Neural cell (in vitro differentiated cells): ENCODE measurements at regions not wholly inside any gene's neighbourhood (a gene's known extent, or its start where the extent isn't known, plus 50 kb on each side); places are given as distances from the start of the nearest gene placed in this dataset.

Experiments
- H2AFZ ChIP-seq: fragments of 200-600, 300-800 bp; sonication (generic), shearing (Covaris generic); 2 replicates; pipeline ENCODE4 v1.6.0; 2014; ENCODE audit warnings: low read depth, mild to moderate bottlenecking, antibody characterized with exemption, low read length, moderate library complexity
- H3F3A ChIP-seq: fragments of 200-600 bp; shearing (Covaris generic); 2 replicates; pipeline ENCODE4 v1.6.1; 2016; ENCODE audit warnings: mild to moderate bottlenecking, moderate library complexity, mixed read lengths, antibody characterized with exemption, low read length; ENCODE audit not compliant: insufficient read depth, poor library complexity, severe bottlenecking
- H3K27ac ChIP-seq: fragments of 200-600, 300-800 bp; sonication (generic), shearing (Covaris generic); 2 replicates; pipeline ENCODE4 v1.5.1; 2014; ENCODE audit warnings: mild to moderate bottlenecking, low read length, moderate library complexity
- H3K27me3 ChIP-seq: fragments of 300-800, 200-600 bp; sonication (generic), shearing (Covaris generic); 2 replicates; pipeline ENCODE4 v1.6.0; 2014; ENCODE audit warnings: mild to moderate bottlenecking, low read depth, low read length, moderate library complexity; ENCODE audit not compliant: insufficient read depth
- H3K36me3 ChIP-seq: fragments of 300-800, 200-600 bp; sonication (generic), shearing (Covaris generic); 2 replicates; pipeline ENCODE4 v1.5.1; 2014; ENCODE audit warnings: mild to moderate bottlenecking, antibody characterized with exemption, low read length, moderate library complexity; ENCODE audit not compliant: insufficient read depth
- H3K4me2 ChIP-seq: fragments of 300-800, 200-600 bp; sonication (generic), shearing (Covaris generic); 2 replicates; pipeline ENCODE4 v1.6.0; 2014; ENCODE audit warnings: mild to moderate bottlenecking, low read length
- H3K4me3 ChIP-seq: fragments of 300-800, 200-600 bp; sonication (generic), shearing (Covaris generic); 2 replicates; pipeline ENCODE4 v1.5.1; 2014; ENCODE audit warnings: mild to moderate bottlenecking, low read length, moderate library complexity
- H3K79me2 ChIP-seq: fragments of 200-600 bp; shearing (Covaris generic); replicated peaks from 2 replicates; pipeline ENCODE4 v1.6.0; 2014; ENCODE audit warnings: mild to moderate bottlenecking, low read length, moderate library complexity; ENCODE audit not compliant: insufficient read depth
- H3K9ac ChIP-seq: fragments of 300-800, 200-600 bp; sonication (generic), shearing (Covaris generic); 2 replicates; pipeline ENCODE4 v1.6.1; 2016; ENCODE audit warnings: mild to moderate bottlenecking, low read length, mixed read lengths
- H3K9me2 ChIP-seq: fragments of 200-600 bp; shearing (Covaris generic); 2 replicates; pipeline ENCODE4 v1.6.1; 2016; ENCODE audit warnings: mild to moderate bottlenecking, low read length, mixed read lengths; ENCODE audit not compliant: insufficient read depth
- H3K9me3 ChIP-seq: fragments of 200-600, 300-800 bp; sonication (generic), shearing (Covaris generic); 2 replicates; pipeline ENCODE4 v1.6.1; 2016; ENCODE audit warnings: mild to moderate bottlenecking, mixed run types, low read length, moderate library complexity, mixed read lengths
- H4K20me1 ChIP-seq: fragments of 200-600 bp; shearing (Covaris generic); 2 replicates; pipeline ENCODE4 v1.6.1; 2016; ENCODE audit warnings: mild to moderate bottlenecking, mixed run types; ENCODE audit not compliant: insufficient read depth
- CTCF ChIP-seq: fragments of 450-650 bp; IDR thresholded peaks from 2 replicates; pipeline ENCODE4 v1.5.1; 2014; ENCODE audit warnings: antibody characterized with exemption, mild to moderate bottlenecking, moderate library complexity; ENCODE audit not compliant: poor library complexity, severe bottlenecking
- EP300 ChIP-seq: fragments of 450-650 bp; conservative IDR thresholded peaks from 2 replicates; pipeline ENCODE4 v1.6.1; 2014; ENCODE audit warnings: antibody characterized with exemption, mild to moderate bottlenecking, moderate library complexity; ENCODE audit not compliant: poor library complexity, severe bottlenecking
- EZH2 ChIP-seq: fragments of 200-600, 300-800 bp; shearing (Covaris generic), sonication (generic); IDR thresholded peaks from 2 replicates; pipeline ENCODE4 v1.6.1; 2014; ENCODE audit warnings: antibody characterized with exemption, low read length, borderline replicate concordance, mild to moderate bottlenecking; ENCODE audit not compliant: insufficient read depth, poor library complexity, severe bottlenecking
- MXI1 ChIP-seq: fragments of 450-650 bp; conservative IDR thresholded peaks from 2 replicates; pipeline ENCODE4 v1.6.1; 2014; ENCODE audit warnings: antibody characterized with exemption, mild to moderate bottlenecking; ENCODE audit not compliant: poor library complexity, severe bottlenecking
- POLR2AphosphoS5 ChIP-seq: IDR thresholded peaks from 2 replicates; pipeline ENCODE4 v1.6.1; 2012
- RAD21 ChIP-seq: fragments of 450-650 bp; conservative IDR thresholded peaks from 2 replicates; pipeline ENCODE4 v1.6.1; 2014; ENCODE audit warnings: antibody characterized with exemption, mild to moderate bottlenecking, moderate library complexity
- SMC3 ChIP-seq: fragments of 450-650 bp; conservative IDR thresholded peaks from 2 replicates; pipeline ENCODE4 v1.6.1; 2014; ENCODE audit warnings: antibody characterized with exemption, mild to moderate bottlenecking, moderate library complexity; ENCODE audit not compliant: poor library complexity
- TAF1 ChIP-seq: IDR thresholded peaks from 2 replicates; pipeline ENCODE4 v1.6.1; 2012; ENCODE audit warnings: low read depth
- TF ChIP-seq, protein P1 (sequence below): IDR thresholded peaks from 2 replicates; pipeline ENCODE4 v1.6.1; 2012; ENCODE audit warnings: borderline replicate concordance

DNA sequence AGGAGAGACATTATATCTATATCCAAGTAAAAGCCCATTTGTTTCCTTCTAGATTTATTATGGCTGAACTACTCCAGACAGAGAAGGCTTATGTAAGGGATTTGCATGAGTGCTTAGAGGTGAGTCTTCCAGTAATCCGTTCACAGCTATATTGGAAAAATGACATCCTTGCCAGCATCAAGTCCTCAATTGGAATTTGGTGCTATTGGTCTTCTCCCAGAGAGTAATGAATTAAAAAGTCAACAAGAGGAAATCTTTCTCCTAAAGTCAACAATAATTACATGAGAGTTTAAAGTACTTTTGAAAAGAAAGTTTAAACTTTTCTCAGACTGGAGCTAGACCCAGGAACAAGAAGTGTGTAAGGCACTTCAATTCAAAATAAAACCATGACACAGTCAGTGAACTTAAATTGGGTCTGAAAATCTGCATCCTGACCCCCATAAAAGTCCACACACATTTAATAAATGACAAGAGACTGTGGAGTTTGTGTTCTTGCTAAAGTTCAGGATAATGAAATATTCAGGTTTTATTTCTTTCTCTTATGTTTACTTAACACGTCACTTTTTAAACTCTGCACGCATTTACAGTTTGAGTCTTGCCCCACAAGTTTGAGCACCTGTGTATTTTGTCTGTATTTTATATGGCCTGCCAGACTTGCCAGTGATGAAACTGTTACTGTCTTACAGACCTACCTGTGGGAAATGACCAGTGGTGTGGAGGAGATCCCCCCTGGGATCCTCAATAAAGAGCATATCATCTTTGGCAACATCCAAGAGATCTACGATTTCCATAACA lies 268.2 kb upstream of the UMPS start (continued):
- TF ChIP-seq, protein P1, sequence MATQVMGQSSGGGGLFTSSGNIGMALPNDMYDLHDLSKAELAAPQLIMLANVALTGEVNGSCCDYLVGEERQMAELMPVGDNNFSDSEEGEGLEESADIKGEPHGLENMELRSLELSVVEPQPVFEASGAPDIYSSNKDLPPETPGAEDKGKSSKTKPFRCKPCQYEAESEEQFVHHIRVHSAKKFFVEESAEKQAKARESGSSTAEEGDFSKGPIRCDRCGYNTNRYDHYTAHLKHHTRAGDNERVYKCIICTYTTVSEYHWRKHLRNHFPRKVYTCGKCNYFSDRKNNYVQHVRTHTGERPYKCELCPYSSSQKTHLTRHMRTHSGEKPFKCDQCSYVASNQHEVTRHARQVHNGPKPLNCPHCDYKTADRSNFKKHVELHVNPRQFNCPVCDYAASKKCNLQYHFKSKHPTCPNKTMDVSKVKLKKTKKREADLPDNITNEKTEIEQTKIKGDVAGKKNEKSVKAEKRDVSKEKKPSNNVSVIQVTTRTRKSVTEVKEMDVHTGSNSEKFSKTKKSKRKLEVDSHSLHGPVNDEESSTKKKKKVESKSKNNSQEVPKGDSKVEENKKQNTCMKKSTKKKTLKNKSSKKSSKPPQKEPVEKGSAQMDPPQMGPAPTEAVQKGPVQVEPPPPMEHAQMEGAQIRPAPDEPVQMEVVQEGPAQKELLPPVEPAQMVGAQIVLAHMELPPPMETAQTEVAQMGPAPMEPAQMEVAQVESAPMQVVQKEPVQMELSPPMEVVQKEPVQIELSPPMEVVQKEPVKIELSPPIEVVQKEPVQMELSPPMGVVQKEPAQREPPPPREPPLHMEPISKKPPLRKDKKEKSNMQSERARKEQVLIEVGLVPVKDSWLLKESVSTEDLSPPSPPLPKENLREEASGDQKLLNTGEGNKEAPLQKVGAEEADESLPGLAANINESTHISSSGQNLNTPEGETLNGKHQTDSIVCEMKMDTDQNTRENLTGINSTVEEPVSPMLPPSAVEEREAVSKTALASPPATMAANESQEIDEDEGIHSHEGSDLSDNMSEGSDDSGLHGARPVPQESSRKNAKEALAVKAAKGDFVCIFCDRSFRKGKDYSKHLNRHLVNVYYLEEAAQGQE, result no peak
- TF ChIP-seq RAD21 (no peak), TAF1 (no peak), POLR2AphosphoS5 (no peak), EZH2 (no peak)

GRCh38 chr3:124463234-124463633 lies 267.0 kb upstream of the UMPS start:
- Histone ChIP-seq H2AFZ (no peak overlapping the region), H3K36me3 (peaks cover 6% of the 10 kb centered on the region), H3K79me2 (no peaks in the 10 kb centered on the region), H3K9me3 (no peaks in the 10 kb centered on the region), H4K20me1 (no peaks in the 10 kb centered on the region), H3K4me2 (no peak overlapping the region), H3K9me2 (no peaks in the 10 kb centered on the region), H3K4me3 (no peak overlapping the region), H3K27ac (no peak overlapping the region), H3F3A (no peaks in the 10 kb centered on the region), H3K27me3 (no peaks in the 10 kb centered on the region), H3K9ac (no peak overlapping the region)
- no peak for TF ChIP-seq EP300
- TF ChIP-seq RAD21, result no peak
- no peak for TF ChIP-seq TAF1
- TF ChIP-seq SMC3, result no peak
- TF ChIP-seq EZH2, result no peak
- no peak for TF ChIP-seq MXI1
- TF ChIP-seq, protein P1, result no peak
- TF ChIP-seq POLR2AphosphoS5, result no peak
- no peak for TF ChIP-seq CTCF
